RWPE1 (cell line): ENCODE measurements at regions not wholly inside any gene's neighbourhood (a gene's known extent, or its start where the extent isn't known, plus 50 kb on each side); places are given as distances from the start of the nearest gene placed in this dataset.
"Not testable (repeated sequence)": the region's sequence is repeated elsewhere in the genome, so short reads cannot be mapped to it uniquely, and the experiment has no call there.

Experiments used
- CTCF ChIA-PET: fragments of 350-600 bp; sonication (Branson Sonifier 250); formaldehyde crosslinking; extraction: SDS; loops from one replicate; lab custom pipeline; 2021; lab: Yijun Ruan, JAX
- POLR2A ChIA-PET: fragments of 400-600 bp; formaldehyde crosslinking; extraction: SDS; loops from one replicate; lab custom pipeline; 2020; ENCODE audit warnings: antibody characterized with exemption; ENCODE audit not compliant: low non-redundant PET; lab: Yijun Ruan, JAX
- DNase-seq: peaks from one replicate; pipeline ENCODE4 v3.0.0; 2012; ENCODE audit warnings: low spot score
- H3K27ac ChIP-seq: fragments of 450-650 bp; 2 replicates; pipeline ENCODE4 v1.5.1; 2017
- CTCF ChIP-seq: fragments of 450-650 bp; conservative IDR thresholded peaks from 2 replicates; pipeline ENCODE4 v1.5.1; 2017; ENCODE audit warnings: low read depth, mild to moderate bottlenecking

DNA sequence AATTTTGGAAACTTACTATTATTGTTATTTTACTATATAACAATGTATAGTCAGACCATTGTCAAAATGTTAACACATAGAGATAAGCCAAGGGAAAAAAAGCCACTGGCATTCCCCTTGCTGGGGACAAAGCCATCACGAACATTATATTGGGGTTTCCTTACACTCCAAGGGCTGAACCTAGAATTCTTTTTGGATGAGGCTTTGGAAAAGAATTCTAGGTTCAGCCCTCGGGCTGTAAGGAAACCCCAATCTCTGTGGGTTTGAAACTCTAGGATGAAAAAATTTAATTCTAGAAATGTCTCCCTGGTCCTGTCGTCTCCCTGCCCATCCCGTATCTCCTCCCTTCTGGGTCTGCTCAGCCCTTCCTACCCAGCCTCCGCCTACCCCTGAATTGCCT, 67.0 kb upstream of the SMAD6 start:
- no peak overlapping the region for H3K27ac ChIP-seq
- POLR2A ChIA-PET, result no interaction called here
- no peak for TF ChIP-seq CTCF
- CTCF ChIA-PET, result interaction anchor here (0.7 kb wide), 1 partner anchor 14 kb away, joined by 5 read pairs; no protein-coding TSS in a partner anchor
- no peak for DNase-seq

GRCh38 chr15:66635817-66636216, 66.2 kb upstream of the SMAD6 start:
- DNase-seq, result no peak
- TF ChIP-seq CTCF, result no peak
- ChIA-PET CTCF (no interaction called here), POLR2A (no interaction called here)
- no peak overlapping the region for H3K27ac ChIP-seq

GRCh38 chr15:66637044-66637443, 65.0 kb upstream of the SMAD6 start:
- CTCF ChIA-PET, result interaction anchor here (0.7 to 1.0 kb wide), 2 partner anchors 70 to 73 kb away, joined by 3 read pairs; no protein-coding TSS in a partner anchor
- POLR2A ChIA-PET, DNase-seq, H3K27ac ChIP-seq: not testable (repeated sequence)

DNA sequence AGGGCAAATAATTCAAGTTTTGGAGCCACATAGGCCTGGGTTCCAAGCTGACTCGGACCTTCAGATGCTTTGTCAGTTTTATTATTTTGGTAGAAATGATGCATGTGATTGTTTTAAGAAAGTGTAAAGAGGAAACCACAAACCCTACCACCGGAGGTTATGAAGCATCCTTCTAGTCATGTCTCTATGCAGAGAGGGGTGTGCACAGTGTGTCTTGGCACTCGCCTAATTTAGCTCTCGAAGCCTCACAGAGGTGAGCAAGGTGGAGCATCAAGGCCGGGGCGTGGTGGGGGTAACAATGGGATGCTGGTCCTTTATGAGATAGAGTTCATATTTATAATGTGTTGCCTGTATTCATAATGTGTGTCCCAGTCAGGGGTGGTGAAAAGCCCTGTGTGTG, 63.7 kb upstream of the SMAD6 start:
- CTCF ChIA-PET, result no interaction called here
- POLR2A ChIA-PET, result no interaction called here
- no peak for TF ChIP-seq CTCF
- H3K27ac ChIP-seq, result no peak overlapping the region
- no peak for DNase-seq

- CTCF ChIA-PET, result interaction anchor here (0.5 kb wide), 1 partner anchor 683 kb away, joined by 5 read pairs; no protein-coding TSS in a partner anchor
- POLR2A ChIA-PET, result no interaction called here
- DNase-seq, result no peak
These were observed 60.3 kb upstream of the SMAD6 start for GRCh38 chr15:66641485-66642315.

DNA sequence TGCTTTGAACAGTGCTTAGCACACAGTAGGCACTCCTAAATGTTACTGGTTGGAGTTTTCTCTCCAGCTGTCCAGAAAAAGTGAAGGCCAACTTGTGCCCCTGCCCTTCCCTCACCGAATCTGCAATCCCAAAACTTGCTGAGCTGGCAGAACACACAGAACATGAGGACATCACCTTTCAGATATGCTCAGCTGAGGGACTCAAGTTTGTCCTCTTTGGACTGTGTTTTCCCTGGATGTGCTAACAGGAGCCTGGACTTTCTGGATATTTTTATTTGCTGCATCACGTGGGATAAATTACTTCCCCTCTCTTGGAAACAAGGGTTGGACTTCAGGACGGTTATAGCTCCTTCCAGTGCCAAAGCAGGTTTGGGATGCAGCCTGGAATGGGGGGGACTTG, 59.5 kb upstream of the SMAD6 start:
- no peak for TF ChIP-seq CTCF
- POLR2A ChIA-PET, result no interaction called here
- no peak overlapping the region for H3K27ac ChIP-seq
- CTCF ChIA-PET, result interaction anchor here (0.6 kb wide), 1 partner anchor 10 kb away, joined by 3 read pairs; no protein-coding TSS in a partner anchor
- DNase-seq, result no peak

More at GRCh38 chr15:66641485-66642315, 60.3 kb upstream of the SMAD6 start:
- TF ChIP-seq CTCF, result no peak
- H3K27ac ChIP-seq, result no peak overlapping the region

GRCh38 chr15:66643033-66643432, 59.0 kb upstream of the SMAD6 start:
- no peak for TF ChIP-seq CTCF

More at GRCh38 chr15:66643033-66643432, 59.0 kb upstream of the SMAD6 start:
- no peak for DNase-seq
- POLR2A ChIA-PET, result no interaction called here
- CTCF ChIA-PET, result interaction anchor here (0.6 kb wide), 1 partner anchor 10 kb away, joined by 3 read pairs; no protein-coding TSS in a partner anchor
- H3K27ac ChIP-seq, result no peak overlapping the region
